ENCODE measurements at regions not wholly inside any gene's neighbourhood (a gene's known extent, or its start where the extent isn't known, plus 50 kb on each side); places are given as distances from the start of the nearest gene placed in this dataset.

DNA sequence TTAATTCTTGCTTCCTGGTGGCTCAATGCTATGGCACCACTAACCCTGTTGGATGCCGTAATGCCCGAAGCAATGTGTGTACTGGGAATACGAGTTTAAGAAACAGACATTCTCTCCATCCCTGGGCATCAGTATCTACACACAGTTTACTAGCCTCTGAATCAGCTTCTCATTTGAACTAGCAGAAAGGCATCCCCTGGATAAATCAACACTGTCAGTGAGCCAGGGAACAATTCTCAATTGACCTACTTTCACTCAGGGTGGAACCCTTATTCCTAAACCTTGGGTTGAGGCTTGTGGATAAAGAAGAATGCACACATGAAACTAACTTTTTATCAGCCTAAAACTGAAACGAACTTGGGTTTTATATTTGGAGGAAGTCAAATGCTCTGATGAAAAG, 331.0 kb downstream of the GADD45G start:
- no peak overlapping the region for H2AFZ ChIP-seq (ENCODE audit: low read depth, low read length, severe bottlenecking)
- H3K4me2 ChIP-seq (ENCODE audit: low read depth, low read length, poor library complexity, severe bottlenecking): no peak overlapping the region
- H3K79me2 ChIP-seq (ENCODE audit: insufficient read depth, low read length): no peaks in the 10 kb centered on the region
- no peak overlapping the region for H3K9ac ChIP-seq (ENCODE audit: low read length)
- H3K27me3 ChIP-seq (ENCODE audit: low read length): no peaks in the 10 kb centered on the region
- TF ChIP-seq, protein P1, sequence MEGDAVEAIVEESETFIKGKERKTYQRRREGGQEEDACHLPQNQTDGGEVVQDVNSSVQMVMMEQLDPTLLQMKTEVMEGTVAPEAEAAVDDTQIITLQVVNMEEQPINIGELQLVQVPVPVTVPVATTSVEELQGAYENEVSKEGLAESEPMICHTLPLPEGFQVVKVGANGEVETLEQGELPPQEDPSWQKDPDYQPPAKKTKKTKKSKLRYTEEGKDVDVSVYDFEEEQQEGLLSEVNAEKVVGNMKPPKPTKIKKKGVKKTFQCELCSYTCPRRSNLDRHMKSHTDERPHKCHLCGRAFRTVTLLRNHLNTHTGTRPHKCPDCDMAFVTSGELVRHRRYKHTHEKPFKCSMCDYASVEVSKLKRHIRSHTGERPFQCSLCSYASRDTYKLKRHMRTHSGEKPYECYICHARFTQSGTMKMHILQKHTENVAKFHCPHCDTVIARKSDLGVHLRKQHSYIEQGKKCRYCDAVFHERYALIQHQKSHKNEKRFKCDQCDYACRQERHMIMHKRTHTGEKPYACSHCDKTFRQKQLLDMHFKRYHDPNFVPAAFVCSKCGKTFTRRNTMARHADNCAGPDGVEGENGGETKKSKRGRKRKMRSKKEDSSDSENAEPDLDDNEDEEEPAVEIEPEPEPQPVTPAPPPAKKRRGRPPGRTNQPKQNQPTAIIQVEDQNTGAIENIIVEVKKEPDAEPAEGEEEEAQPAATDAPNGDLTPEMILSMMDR (IDR thresholded peaks at IDR 0.05; ENCODE audit: insufficient read depth, low read length, poor library complexity, severe bottlenecking): no peak
- no peak for TF ChIP-seq EZH2phosphoT487 (conservative IDR thresholded peaks at IDR 0.05; ENCODE audit: low read length)
- no peaks in the 10 kb centered on the region for H3F3A ChIP-seq (ENCODE audit: insufficient read depth)
- H3K36me3 ChIP-seq (ENCODE audit: low read length): no peaks in the 10 kb centered on the region
- H3K4me3 ChIP-seq (ENCODE audit: insufficient read depth, low read length, poor library complexity, severe bottlenecking): no peak overlapping the region
- H4K20me1 ChIP-seq (ENCODE audit: low read depth, low read length): no peaks in the 10 kb centered on the region
- H3K9me3 ChIP-seq (ENCODE audit: insufficient read depth, low read length): no peaks in the 10 kb centered on the region
- H3K9me2 ChIP-seq (replicated peaks; ENCODE audit: insufficient read depth, low read length): no peaks in the 10 kb centered on the region
- H3K27ac ChIP-seq (ENCODE audit: low read depth, low read length): no peak overlapping the region

DNA sequence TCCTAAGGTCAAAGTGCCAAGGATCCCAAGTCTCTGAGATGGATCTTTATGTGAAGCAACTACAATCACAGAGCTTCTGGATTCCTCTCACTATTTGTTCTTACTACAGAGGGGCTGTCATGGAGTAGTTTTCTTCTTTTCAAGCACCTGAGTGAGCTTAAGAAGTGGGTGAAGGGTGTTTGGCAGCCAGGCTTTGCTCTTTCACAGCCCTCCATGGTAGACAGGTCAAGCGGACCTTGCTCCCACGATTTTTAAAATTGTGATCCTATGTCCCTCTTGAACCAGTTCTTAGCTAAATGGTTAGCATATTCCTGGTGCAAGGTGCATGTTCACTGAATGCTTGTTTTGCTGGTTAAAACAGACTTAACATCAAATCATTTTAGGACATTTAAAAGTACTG, 332.2 kb downstream of the GADD45G start:
- Histone ChIP-seq H3K9ac (ENCODE audit: low read length) (no peak overlapping the region), H3K4me2 (ENCODE audit: low read depth, low read length, poor library complexity, severe bottlenecking) (no peak overlapping the region), H3K36me3 (ENCODE audit: low read length) (no peaks in the 10 kb centered on the region), H2AFZ (ENCODE audit: low read depth, low read length, severe bottlenecking) (no peak overlapping the region), H3K79me2 (ENCODE audit: insufficient read depth, low read length) (no peaks in the 10 kb centered on the region), H3F3A (ENCODE audit: insufficient read depth) (no peaks in the 10 kb centered on the region), H3K9me3 (ENCODE audit: insufficient read depth, low read length) (no peaks in the 10 kb centered on the region), H3K27ac (ENCODE audit: low read depth, low read length) (no peak overlapping the region), H3K4me3 (ENCODE audit: insufficient read depth, low read length, poor library complexity, severe bottlenecking) (no peak overlapping the region), H3K9me2 (replicated peaks; ENCODE audit: insufficient read depth, low read length) (no peaks in the 10 kb centered on the region), H4K20me1 (ENCODE audit: low read depth, low read length) (no peaks in the 10 kb centered on the region), H3K27me3 (ENCODE audit: low read length) (0 out of 2 replicates have a peak, but pooled peaks cover under 1% of the 10 kb centered on the region)
- TF ChIP-seq, protein P1 (IDR thresholded peaks at IDR 0.05; ENCODE audit: insufficient read depth, low read length, poor library complexity, severe bottlenecking): no peak
- no peak for TF ChIP-seq EZH2phosphoT487 (conservative IDR thresholded peaks at IDR 0.05; ENCODE audit: low read length)

DNA sequence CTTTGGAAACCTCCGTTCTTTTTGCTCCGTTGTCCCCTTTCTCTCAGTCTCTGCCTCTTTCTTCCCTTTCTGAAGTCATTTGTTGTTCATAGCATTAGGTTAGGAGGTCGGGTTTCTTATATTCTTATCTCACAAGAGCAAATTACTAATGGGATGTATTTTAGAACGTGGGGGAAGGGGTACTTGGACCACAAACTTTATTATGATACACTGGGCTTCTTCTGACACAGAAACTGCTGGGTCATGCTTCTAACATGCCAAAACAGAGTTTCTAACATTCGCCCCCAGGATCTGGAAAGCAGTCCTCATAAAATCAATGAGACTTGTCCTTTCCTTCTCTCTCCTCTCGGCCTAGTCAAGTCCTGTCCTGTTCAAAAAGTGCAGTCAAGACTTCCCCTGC, 334.4 kb downstream of the GADD45G start:
- Histone ChIP-seq H3K27me3 (ENCODE audit: low read length) (peaks cover 3% of the 10 kb centered on the region; the same call in 1 of the 2 replicates), H3K36me3 (ENCODE audit: low read length) (no peaks in the 10 kb centered on the region), H3K9me2 (replicated peaks; ENCODE audit: insufficient read depth, low read length) (no peaks in the 10 kb centered on the region), H4K20me1 (ENCODE audit: low read depth, low read length) (no peaks in the 10 kb centered on the region), H3K27ac (ENCODE audit: low read depth, low read length) (no peak overlapping the region), H3K79me2 (ENCODE audit: insufficient read depth, low read length) (no peaks in the 10 kb centered on the region), H3F3A (ENCODE audit: insufficient read depth) (no peaks in the 10 kb centered on the region), H3K4me3 (ENCODE audit: insufficient read depth, low read length, poor library complexity, severe bottlenecking) (no peak overlapping the region), H3K9me3 (ENCODE audit: insufficient read depth, low read length) (no peaks in the 10 kb centered on the region), H2AFZ (ENCODE audit: low read depth, low read length, severe bottlenecking) (no peak overlapping the region), H3K9ac (ENCODE audit: low read length) (no peak overlapping the region), H3K4me2 (ENCODE audit: low read depth, low read length, poor library complexity, severe bottlenecking) (no peak overlapping the region)
- TF ChIP-seq EZH2phosphoT487 (conservative IDR thresholded peaks at IDR 0.05; ENCODE audit: low read length): no peak
- TF ChIP-seq, protein P1 (IDR thresholded peaks at IDR 0.05; ENCODE audit: insufficient read depth, low read length, poor library complexity, severe bottlenecking): no peak

Measured in SU-DHL-6 (cell line).